Vagina (tissue), 2 donors: ENCODE measurements at regions not wholly inside any gene's neighbourhood (a gene's known extent, or its start where the extent isn't known, plus 50 kb on each side); places are given as distances from the start of the nearest gene placed in this dataset.

Experiments
- DNase-seq, 2 donors: peaks; one replicate each; pipeline ENCODE4 v3.0.0-alpha.2; 2017; ENCODE audit errors: extremely low spot score in 2 of 2
- H3K27ac ChIP-seq: fragments of 200-600 bp; sonication (generic); one replicate; pipeline ENCODE4 v1.5.1; 2019
- H3K27me3 ChIP-seq: fragments of 200-600 bp; sonication (generic); one replicate; pipeline ENCODE4 v1.5.1; 2019
- H3K36me3 ChIP-seq, 2 donors: fragments of 200-600 bp; sonication (generic); one replicate each; pipeline ENCODE4 v1.5.1; 2017 to 2019
- H3K4me1 ChIP-seq: fragments of 200-600 bp; sonication (generic); one replicate; pipeline ENCODE4 v1.5.1; 2019
- H3K4me3 ChIP-seq, 2 donors: fragments of 200-600 bp; sonication (generic); 1 replicate in 1 of 2; 2 replicates in 1 of 2; pipeline ENCODE4 v1.5.1; 2016 to 2019
- H3K9me3 ChIP-seq: fragments of 200-600 bp; sonication (generic); one replicate; pipeline ENCODE4 v1.5.1; 2019
- CTCF ChIP-seq, 3 experiments: fragments of 450-650 bp in 2 of 3; fragments of 200-600 bp in 1 of 3; sonication (generic) in 1 of 3; IDR thresholded peaks; one replicate each; pipeline ENCODE4 v1.5.1; 2017 to 2019; ENCODE audit warnings: antibody characterized with exemption in 3 of 3, mild to moderate bottlenecking in 2 of 3, moderate library complexity in 2 of 3
- POLR2A ChIP-seq, 2 donors: fragments of 450-650 bp; IDR thresholded peaks; one replicate each; pipeline ENCODE4 v1.6.1; 2017; ENCODE audit warnings: antibody characterized with exemption in 2 of 2, mild to moderate bottlenecking in 2 of 2, moderate library complexity in 2 of 2
- POLR2AphosphoS5 ChIP-seq, 2 donors: sonication (generic); formaldehyde crosslinking; IDR thresholded peaks; one replicate each; pipeline ENCODE4 v1.9.0; 2017; ENCODE audit warnings: antibody characterized with exemption in 2 of 2, mild to moderate bottlenecking in 2 of 2, low read depth in 1 of 2; ENCODE audit not compliant: insufficient read depth in 1 of 2
- intact Hi-C: fragments of 100-400 bp; cut with DNase I; formaldehyde crosslinking; loops from one replicate; pipeline ENCODE4 v1.15.1; 2023

GRCh38 chr4:96691521-96691920 is 851.6 kb downstream of the PDHA2 start:
- H3K27me3 ChIP-seq, result no peaks in the 10 kb centered on the region
- no peak overlapping the region for H3K4me3 ChIP-seq
- H3K9me3 ChIP-seq, result no peaks in the 10 kb centered on the region
- no peaks in the 10 kb centered on the region for H3K36me3 ChIP-seq
- H3K27ac ChIP-seq, result no peak overlapping the region
- no peaks in the 10 kb centered on the region for H3K4me1 ChIP-seq
- intact Hi-C loops, result no loop called here
- DNase-seq, result no peak
- TF ChIP-seq POLR2A (IDR thresholded peaks at IDR 0.05) (no peak), CTCF (IDR thresholded peaks at IDR 0.05) (no peak), POLR2AphosphoS5 (IDR thresholded peaks at IDR 0.05; ENCODE audit: insufficient read depth in 1 of 2, low read depth in 1 of 2) (no peak)

GRCh38 chr4:96698831-96699230 is 858.9 kb downstream of the PDHA2 start:
- intact Hi-C loops, result no loop called here
- no peak overlapping the region for H3K27ac ChIP-seq
- H3K4me3 ChIP-seq, result no peak overlapping the region
- no peaks in the 10 kb centered on the region for H3K36me3 ChIP-seq
- no peaks in the 10 kb centered on the region for H3K9me3 ChIP-seq
- DNase-seq, result no peak
- TF ChIP-seq CTCF (IDR thresholded peaks at IDR 0.05), result no peak
- no peak for TF ChIP-seq POLR2A (IDR thresholded peaks at IDR 0.05)
- no peak for TF ChIP-seq POLR2AphosphoS5 (IDR thresholded peaks at IDR 0.05; ENCODE audit: insufficient read depth in 1 of 2, low read depth in 1 of 2)
- H3K27me3 ChIP-seq, result no peaks in the 10 kb centered on the region
- H3K4me1 ChIP-seq, result no peaks in the 10 kb centered on the region

- no peaks in the 10 kb centered on the region for H3K9me3 ChIP-seq
- no peak for TF ChIP-seq POLR2AphosphoS5 (IDR thresholded peaks at IDR 0.05; ENCODE audit: insufficient read depth in 1 of 2, low read depth in 1 of 2)
- no peak for TF ChIP-seq POLR2A (IDR thresholded peaks at IDR 0.05)
- TF ChIP-seq CTCF (IDR thresholded peaks at IDR 0.05), result no peak
- H3K27me3 ChIP-seq, result no peaks in the 10 kb centered on the region
- H3K4me3 ChIP-seq, result no peak overlapping the region
- H3K36me3 ChIP-seq, result no peaks in the 10 kb centered on the region
- no peaks in the 10 kb centered on the region for H3K4me1 ChIP-seq
- DNase-seq, result no peak
- intact Hi-C loops, result no loop called here
- H3K27ac ChIP-seq, result no peak overlapping the region
Observed at GRCh38 chr4:96703265-96703664, 863.4 kb downstream of the PDHA2 start.

- intact Hi-C loops, result no loop called here
- Histone ChIP-seq H3K4me1 (no peaks in the 10 kb centered on the region), H3K4me3 (no peak overlapping the region), H3K36me3 (no peaks in the 10 kb centered on the region), H3K27me3 (no peaks in the 10 kb centered on the region), H3K9me3 (no peaks in the 10 kb centered on the region), H3K27ac (no peak overlapping the region)
- TF ChIP-seq POLR2A (IDR thresholded peaks at IDR 0.05) (no peak), CTCF (IDR thresholded peaks at IDR 0.05) (no peak), POLR2AphosphoS5 (IDR thresholded peaks at IDR 0.05; ENCODE audit: insufficient read depth in 1 of 2, low read depth in 1 of 2) (no peak)
- DNase-seq, result no peak
Observed at GRCh38 chr4:96708766-96709165, 868.9 kb downstream of the PDHA2 start.

- no peaks in the 10 kb centered on the region for H3K4me1 ChIP-seq
- no peaks in the 10 kb centered on the region for H3K9me3 ChIP-seq
- H3K27ac ChIP-seq, result no peak overlapping the region
- no peaks in the 10 kb centered on the region for H3K36me3 ChIP-seq
- intact Hi-C loops, result no loop called here
- no peak for DNase-seq
- H3K27me3 ChIP-seq, result no peaks in the 10 kb centered on the region
- H3K4me3 ChIP-seq, result no peak overlapping the region
- no peak for TF ChIP-seq CTCF (IDR thresholded peaks at IDR 0.05)
Observed at GRCh38 chr4:96713271-96713850, 873.5 kb downstream of the PDHA2 start.
